GM12878 (cell line): ENCODE measurements at regions not wholly inside any gene's neighbourhood (a gene's known extent, or its start where the extent isn't known, plus 50 kb on each side); places are given as distances from the start of the nearest gene placed in this dataset.

ENCODE experiments used
- ATAC-seq: fragments of 200-7000 bp; cut with Tn5 transposase; 3 replicates; pipeline ENCODE4 v1.9.1; 2020; ENCODE audit warnings: mild to moderate bottlenecking, moderate library complexity
- BruUV-seq: library from RNA; stranded (reverse); fragments of 400-500 nt; replicated peaks from 2 replicates; lab custom pipeline; 2021; lab: Mats Ljungman, UMichigan
- CTCF ChIA-PET: fragments of 300-600 bp; sonication (Branson Sonifier 250); formaldehyde crosslinking; extraction: SDS; loops from one replicate; lab custom pipeline; 2021; ENCODE audit warnings: inconsistent platforms; lab: Yijun Ruan, JAX
- POLR2A ChIA-PET: fragments of 350-600 bp; formaldehyde crosslinking; extraction: SDS; loops from one replicate; lab custom pipeline; 2021; ENCODE audit warnings: inconsistent platforms; lab: Charles Lee
- RAD21 ChIA-PET: fragments of 300-600 bp; sonication (Branson Sonifier 250); formaldehyde crosslinking; loops from one replicate; lab custom pipeline; 2023; ENCODE audit warnings: antibody characterized with exemption; ENCODE audit not compliant: unreplicated experiment; lab: Charles Lee
- SMC1A ChIA-PET: fragments of 300-600 bp; sonication (Branson Sonifier 250); formaldehyde crosslinking; loops from one replicate; lab custom pipeline; 2023; ENCODE audit not compliant: unreplicated experiment, uncharacterized antibody; lab: Charles Lee
- DNase-seq: peaks from one replicate; pipeline ENCODE4 v3.0.0-alpha.2; 2011; ENCODE audit warnings: low read depth, low spot score
- FAIRE-seq: peaks from 3 replicates; lab custom pipeline; 2011; peaks lifted over from hg19 to GRCh38; lab: Jason Lieb, UNC
- H2AFZ ChIP-seq: 2 replicates; pipeline ENCODE4 v1.6.0; 2011; ENCODE audit warnings: low read depth, low read length, control low read depth; ENCODE audit not compliant: control insufficient read depth
- H3K27ac ChIP-seq: 2 replicates; pipeline ENCODE4 v1.5.1; 2011; ENCODE audit warnings: control low read depth; ENCODE audit not compliant: control insufficient read depth, insufficient read depth
- H3K27me3 ChIP-seq, 2 experiments: replicated peaks in 1 of 2; 2 replicates each; pipeline versions ENCODE4 v1.6.0 to v1.6.1; 2011; ENCODE audit warnings: low read length in 1 of 2; ENCODE audit not compliant: control insufficient read depth in 2 of 2, insufficient read depth in 2 of 2
- H3K36me3 ChIP-seq, 2 experiments: 2 replicates each; pipeline ENCODE4 v1.5.1; 2011; ENCODE audit warnings: low read length in 1 of 2; ENCODE audit not compliant: control insufficient read depth in 2 of 2, insufficient read depth in 2 of 2
- H3K4me1 ChIP-seq: 2 replicates; pipeline ENCODE4 v1.6.1; 2011; ENCODE audit warnings: mild to moderate bottlenecking, low read length, moderate library complexity, mixed read lengths; ENCODE audit not compliant: control insufficient read depth, insufficient read depth
- H3K4me2 ChIP-seq: 2 replicates; pipeline ENCODE4 v1.6.0; 2011; ENCODE audit warnings: control low read depth; ENCODE audit not compliant: control insufficient read depth, insufficient read depth
- H3K4me3 ChIP-seq: fragments of 200-600 bp; sonication (generic); 2 replicates; pipeline ENCODE4 v1.5.1; 2016
- H3K79me2 ChIP-seq: 2 replicates; pipeline ENCODE4 v1.6.0; 2011; ENCODE audit warnings: low read length; ENCODE audit not compliant: control insufficient read depth, insufficient read depth
- H3K9ac ChIP-seq: 2 replicates; pipeline ENCODE4 v1.8.0; 2011; ENCODE audit warnings: low read length, control low read depth, mixed read lengths; ENCODE audit not compliant: control insufficient read depth, insufficient read depth
- H3K9me3 ChIP-seq: replicated peaks from 3 replicates; pipeline ENCODE4 v1.5.1; 2011; ENCODE audit warnings: mild to moderate bottlenecking, low read length; ENCODE audit not compliant: control insufficient read depth, insufficient read depth
- H4K20me1 ChIP-seq: 2 replicates; pipeline ENCODE4 v1.6.0; 2011; ENCODE audit not compliant: control insufficient read depth, insufficient read depth
- CEBPZ ChIP-seq: fragments of 150-350 bp; IDR thresholded peaks from 2 replicates; pipeline ENCODE4 v1.6.1; 2016; ENCODE audit warnings: low read depth, low read length
- CREM ChIP-seq: IDR thresholded peaks from 2 replicates; pipeline ENCODE4 v1.6.1; 2014; ENCODE audit warnings: antibody characterized with exemption, low read depth
- ELK1 ChIP-seq: IDR thresholded peaks from 2 replicates; pipeline ENCODE4 v1.6.1; 2012; ENCODE audit warnings: low read depth, low read length, improper control_type of control experiment
- EZH2 ChIP-seq: IDR thresholded peaks from 2 replicates; pipeline ENCODE4 v1.6.1; 2012; ENCODE audit warnings: low read depth, mild to moderate bottlenecking, control low read depth, inconsistent platforms, low read length, borderline replicate concordance; ENCODE audit not compliant: control insufficient read depth
- HDGF ChIP-seq: fragments of 450-650 bp; IDR thresholded peaks from 2 replicates; pipeline ENCODE4 v1.6.1; 2016; ENCODE audit warnings: antibody characterized with exemption
- MXI1 ChIP-seq: fragments of 150-350 bp; IDR thresholded peaks from 2 replicates; pipeline ENCODE4 v1.6.1; 2011; ENCODE audit warnings: low read depth, mild to moderate bottlenecking, inconsistent platforms, low read length, improper control_type of control experiment
- NFXL1 ChIP-seq: fragments of 450-650 bp; IDR thresholded peaks from 2 replicates; pipeline ENCODE4 v1.6.1; 2017; ENCODE audit warnings: antibody characterized with exemption, mild to moderate bottlenecking, borderline replicate concordance
- PRDM15 ChIP-seq: fragments of 450-650 bp; formaldehyde crosslinking; IDR thresholded peaks from 2 replicates; pipeline ENCODE4 v1.4.0; 2020; ENCODE audit warnings: mild to moderate bottlenecking, moderate library complexity
- SMARCA5 ChIP-seq: fragments of 450-650 bp; IDR thresholded peaks from 2 replicates; pipeline ENCODE4 v1.6.1; 2017; ENCODE audit warnings: mild to moderate bottlenecking
- ZBTB4 ChIP-seq: fragments of 450-650 bp; formaldehyde crosslinking; IDR thresholded peaks from 2 replicates; pipeline ENCODE4 v1.4.0; 2022; ENCODE audit warnings: mild to moderate bottlenecking, moderate library complexity
- ZSCAN29 ChIP-seq: fragments of 450-650 bp; IDR thresholded peaks from 2 replicates; pipeline ENCODE4 v1.6.1; 2017; ENCODE audit warnings: mild to moderate bottlenecking, moderate library complexity
- ZZZ3 ChIP-seq: IDR thresholded peaks from 2 replicates; pipeline ENCODE4 v1.6.1; 2011; ENCODE audit warnings: low read depth; ENCODE audit not compliant: control insufficient read depth, insufficient read length
- WGBS: methylation state at CpG from one replicate; pipeline ENCODE4 v1.1.6; 2016; ENCODE audit warnings: low lambda C conversion rate; ENCODE audit not compliant: insufficient replicate concordance, insufficient coverage; ENCODE audit errors: missing lambda C conversion rate; 5-methylcytosine and 5-hydroxymethylcytosine counted together
- in situ Hi-C: fragments of 300-500 bp; cut with MboI; formaldehyde crosslinking; loops from 9 replicates; pipeline ENCODE4 v1.14.3; 2018; ENCODE audit warnings: mixed read lengths
- intact Hi-C: fragments of 100-400 bp; cut with micrococcal nuclease; formaldehyde crosslinking; loops from one replicate; pipeline ENCODE4 v1.14.2; 2022; ENCODE audit not compliant: unreplicated experiment

- intact Hi-C loops: no loop called here
- WGBS: 57% methylated on average over 11 of the region's 11 CpGs
- ChIA-PET POLR2A (interaction anchor here (0.7 kb wide), 1 partner anchor 1409 kb away, joined by 3 read pairs; no protein-coding TSS in a partner anchor), SMC1A (no interaction called here), CTCF (no interaction called here), RAD21 (no interaction called here)
- in situ Hi-C loops: no loop called here
- FAIRE-seq (no peak), DNase-seq (no peak), ATAC-seq (no peak)
- no peaks in the 10 kb centered on the region for H3K36me3 ChIP-seq
- no peak overlapping the region for H3K27ac ChIP-seq
- H3K9me3 ChIP-seq: no peaks in the 10 kb centered on the region; the same call in 2 of the 3 replicates
- H3K4me2 ChIP-seq: no peak overlapping the region
- no peak overlapping the region for H3K4me3 ChIP-seq
- no TSS peak for BruUV-seq
- no peak overlapping the region for H2AFZ ChIP-seq
- H3K4me1 ChIP-seq: no peaks in the 10 kb centered on the region
- H3K9ac ChIP-seq: no peak overlapping the region
- 0 out of 4 replicates have a peak, but pooled peaks cover 0 to 1% of the 10 kb centered on the region in 2 experiments for H3K27me3 ChIP-seq
- no peaks in the 10 kb centered on the region for H4K20me1 ChIP-seq
- no peaks in the 10 kb centered on the region for H3K79me2 ChIP-seq
- TF ChIP-seq NFXL1: no peak
- TF ChIP-seq CREM: no peak
- TF ChIP-seq CEBPZ: no peak
- no peak for TF ChIP-seq ZBTB4 (CRISPR knock-in tag)
- TF ChIP-seq ELK1: no peak
- no peak for TF ChIP-seq ZZZ3
- TF ChIP-seq EZH2: no peak
- TF ChIP-seq HDGF: no peak
- no peak for TF ChIP-seq MXI1
- no peak for TF ChIP-seq ZSCAN29
- no peak for TF ChIP-seq SMARCA5
- TF ChIP-seq PRDM15 (CRISPR knock-in tag): no peak
These were observed 280.0 kb upstream of the SHH start for GRCh38 chr7:156092307-156092706.
